ENCODE measurements at regions not wholly inside any gene's neighbourhood (a gene's known extent, or its start where the extent isn't known, plus 50 kb on each side); places are given as distances from the start of the nearest gene placed in this dataset.

GRCh38 chr4:57287687-57288604 lies 177.8 kb upstream of the IGFBP7 start:
- Histone ChIP-seq H3K36me3 (no peaks in the 10 kb centered on the region), H3K27me3 (no peaks in the 10 kb centered on the region), H3K27ac (no peak overlapping the region), H3K9me3 (no peaks in the 10 kb centered on the region), H3K4me3 (no peak overlapping the region), H3K4me1 (no peaks in the 10 kb centered on the region)
- TF ChIP-seq CTCF (IDR thresholded peaks at IDR 0.05) (no peak), POLR2AphosphoS5 (IDR thresholded peaks at IDR 0.05) (no peak), EP300 (IDR thresholded peaks at IDR 0.05; ENCODE audit: low read depth) (no peak), POLR2A (IDR thresholded peaks at IDR 0.05) (no peak)
- no peak for DNase-seq
- in situ Hi-C loops (cut with MboI; ENCODE audit: low pct_ligation_motif_present in 1 of 4, low pct_unique_long_range_greater_than_20kb in 1 of 4, low sequenced_read_pairs in 3 of 4), result no loop called here
- intact Hi-C loops (cut with DNase I; ENCODE audit: low total_unique reads), result no loop called here
- 52 to 67% methylated on average over 5 of the region's 5 CpGs for WGBS, 2 donors (ENCODE audit: low coverage in 1 of 2)

DNA sequence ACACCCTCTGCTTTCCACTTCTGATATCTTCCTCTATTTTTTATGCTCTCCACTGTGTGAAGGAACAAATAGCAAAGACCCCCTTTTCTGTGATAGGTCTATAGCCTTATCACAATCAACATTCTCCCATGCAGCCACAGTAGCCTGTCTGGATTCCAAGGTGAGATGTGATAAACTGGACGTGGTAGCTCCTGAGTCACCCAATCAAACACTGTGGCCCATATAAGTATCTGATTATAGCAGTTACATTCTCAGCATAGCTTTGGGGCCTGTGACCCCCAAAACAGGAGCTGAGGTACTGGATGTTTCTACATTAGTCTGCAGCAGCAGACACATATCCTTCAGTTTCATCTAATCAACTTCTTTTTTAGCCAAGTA lies 172.7 kb upstream of the IGFBP7 start:
- Histone ChIP-seq H3K27me3 (no peaks in the 10 kb centered on the region), H3K9me3 (no peaks in the 10 kb centered on the region), H3K27ac (no peak overlapping the region), H3K36me3 (no peaks in the 10 kb centered on the region), H3K4me1 (no peaks in the 10 kb centered on the region), H3K4me3 (no peak overlapping the region)
- in situ Hi-C loops (cut with MboI; ENCODE audit: low pct_ligation_motif_present in 1 of 4, low pct_unique_long_range_greater_than_20kb in 1 of 4, low sequenced_read_pairs in 3 of 4) (no loop called here), intact Hi-C loops (cut with DNase I; ENCODE audit: low total_unique reads) (no loop called here)
- TF ChIP-seq CTCF (IDR thresholded peaks at IDR 0.05) (no peak), POLR2AphosphoS5 (IDR thresholded peaks at IDR 0.05) (no peak), POLR2A (IDR thresholded peaks at IDR 0.05) (no peak), EP300 (IDR thresholded peaks at IDR 0.05; ENCODE audit: low read depth) (no peak)
- DNase-seq, result no peak
- 86% methylated on average over 1 of the region's 1 CpG; no CpG with 5 or more reads in 1 of the 2 donors for WGBS, 2 donors (ENCODE audit: low coverage in 1 of 2)

GRCh38 chr4:57280481-57280880 lies 170.3 kb upstream of the IGFBP7 start:
- no peaks in the 10 kb centered on the region for H3K36me3 ChIP-seq
- H3K4me3 ChIP-seq, result no peak overlapping the region
- in situ Hi-C loops (cut with MboI; ENCODE audit: low pct_ligation_motif_present in 1 of 4, low pct_unique_long_range_greater_than_20kb in 1 of 4, low sequenced_read_pairs in 3 of 4), result no loop called here
- no peaks in the 10 kb centered on the region for H3K4me1 ChIP-seq
- H3K27me3 ChIP-seq, result no peaks in the 10 kb centered on the region
- intact Hi-C loops (cut with DNase I; ENCODE audit: low total_unique reads), result no loop called here
- no peaks in the 10 kb centered on the region for H3K9me3 ChIP-seq
- H3K27ac ChIP-seq, result no peak overlapping the region
- TF ChIP-seq CTCF (IDR thresholded peaks at IDR 0.05) (no peak), POLR2A (IDR thresholded peaks at IDR 0.05) (no peak), EP300 (IDR thresholded peaks at IDR 0.05; ENCODE audit: low read depth) (no peak), POLR2AphosphoS5 (IDR thresholded peaks at IDR 0.05) (no peak)
- no peak for DNase-seq
- 69 to 73% methylated on average over 2 of the region's 2 CpGs for WGBS, 2 donors (ENCODE audit: low coverage in 1 of 2)

- Histone ChIP-seq H3K36me3 (no peaks in the 10 kb centered on the region), H3K9me3 (no peaks in the 10 kb centered on the region), H3K4me1 (no peaks in the 10 kb centered on the region), H3K4me3 (no peak overlapping the region), H3K27me3 (no peaks in the 10 kb centered on the region), H3K27ac (no peak overlapping the region)
- in situ Hi-C loops (cut with MboI; ENCODE audit: low pct_ligation_motif_present in 1 of 4, low pct_unique_long_range_greater_than_20kb in 1 of 4, low sequenced_read_pairs in 3 of 4), result no loop called here
- TF ChIP-seq CTCF (IDR thresholded peaks at IDR 0.05), result no peak
- no peak for TF ChIP-seq EP300 (IDR thresholded peaks at IDR 0.05; ENCODE audit: low read depth)
- TF ChIP-seq POLR2AphosphoS5 (IDR thresholded peaks at IDR 0.05), result no peak
- DNase-seq, result no peak
- 56 to 78% methylated on average over 1 to 6 of the region's 6 CpGs for WGBS, 2 donors (ENCODE audit: low coverage in 1 of 2)
- intact Hi-C loops (cut with DNase I; ENCODE audit: low total_unique reads), result no loop called here
Observed at GRCh38 chr4:57278780-57279179, 168.6 kb upstream of the IGFBP7 start.

All from transverse colon (tissue), 4 donors.